ENCODE measurements at regions not wholly inside any gene's neighbourhood (a gene's known extent, or its start where the extent isn't known, plus 50 kb on each side); places are given as distances from the start of the nearest gene placed in this dataset.

DNA sequence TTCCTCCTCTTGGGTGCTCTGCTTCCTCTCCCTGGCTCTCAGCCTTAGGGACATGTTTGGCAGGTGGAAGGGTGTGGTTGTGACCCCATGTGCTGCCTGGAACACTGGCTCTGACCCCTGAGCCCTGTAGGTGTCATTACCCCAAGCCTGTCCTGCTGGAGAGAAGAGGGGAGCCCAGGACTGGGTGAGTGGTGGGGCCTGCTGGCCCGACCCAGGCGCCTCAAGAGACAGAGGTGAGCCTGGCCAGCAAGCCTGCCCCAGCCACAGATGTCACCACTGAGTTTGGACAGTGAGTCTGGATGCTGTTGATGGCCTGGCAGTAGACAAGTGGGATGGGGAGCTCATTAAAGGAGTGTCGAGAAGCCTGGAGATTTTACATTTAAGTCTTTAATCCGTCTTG is 1112.2 kb downstream of the BRD1 start:
- Histone ChIP-seq H3K4me3 (no peak overlapping the region), H3K27me3 (no peaks in the 10 kb centered on the region), H3K27ac (no peak overlapping the region), H3K9me3 (peaks cover 0 to 15% (median 0%) of the 10 kb centered on the region in 4 donors), H3K4me1 (peaks cover 0 to 46% (median 8%) of the 10 kb centered on the region in 4 donors), H3K36me3 (peaks cover 0 to 8% (median 0%) of the 10 kb centered on the region in 3 donors)
- 95 to 97% methylated on average over 4 of the region's 4 CpGs for WGBS, 2 donors
- DNase-seq (ENCODE audit: low spot score in 2 of 2): no peak
- no peak for TF ChIP-seq POLR2A (IDR thresholded peaks at IDR 0.05)
- no peak for TF ChIP-seq EP300 (IDR thresholded peaks at IDR 0.05)
- TF ChIP-seq, protein P1, sequence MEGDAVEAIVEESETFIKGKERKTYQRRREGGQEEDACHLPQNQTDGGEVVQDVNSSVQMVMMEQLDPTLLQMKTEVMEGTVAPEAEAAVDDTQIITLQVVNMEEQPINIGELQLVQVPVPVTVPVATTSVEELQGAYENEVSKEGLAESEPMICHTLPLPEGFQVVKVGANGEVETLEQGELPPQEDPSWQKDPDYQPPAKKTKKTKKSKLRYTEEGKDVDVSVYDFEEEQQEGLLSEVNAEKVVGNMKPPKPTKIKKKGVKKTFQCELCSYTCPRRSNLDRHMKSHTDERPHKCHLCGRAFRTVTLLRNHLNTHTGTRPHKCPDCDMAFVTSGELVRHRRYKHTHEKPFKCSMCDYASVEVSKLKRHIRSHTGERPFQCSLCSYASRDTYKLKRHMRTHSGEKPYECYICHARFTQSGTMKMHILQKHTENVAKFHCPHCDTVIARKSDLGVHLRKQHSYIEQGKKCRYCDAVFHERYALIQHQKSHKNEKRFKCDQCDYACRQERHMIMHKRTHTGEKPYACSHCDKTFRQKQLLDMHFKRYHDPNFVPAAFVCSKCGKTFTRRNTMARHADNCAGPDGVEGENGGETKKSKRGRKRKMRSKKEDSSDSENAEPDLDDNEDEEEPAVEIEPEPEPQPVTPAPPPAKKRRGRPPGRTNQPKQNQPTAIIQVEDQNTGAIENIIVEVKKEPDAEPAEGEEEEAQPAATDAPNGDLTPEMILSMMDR (IDR thresholded peaks at IDR 0.05): no peak

DNA sequence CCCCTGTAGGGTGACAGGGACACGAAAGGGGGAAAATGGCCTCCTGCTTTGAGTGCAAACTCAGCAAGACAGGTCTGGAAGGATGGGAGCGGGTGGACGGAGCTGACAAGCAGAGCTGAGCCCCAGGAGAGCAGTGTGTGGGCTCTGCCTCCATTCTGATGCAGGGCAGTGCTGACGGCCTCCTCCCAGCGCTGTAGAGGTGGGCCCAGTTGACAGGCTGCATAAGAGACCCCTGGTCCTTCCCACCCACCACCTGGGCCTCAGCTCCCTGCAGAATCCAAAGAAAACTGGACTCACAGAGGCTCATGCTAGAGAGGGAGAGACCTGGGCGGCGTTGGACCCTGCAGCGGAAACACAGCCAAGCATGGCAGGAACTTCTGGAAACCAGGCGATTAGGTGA is 1113.4 kb downstream of the BRD1 start:
- Histone ChIP-seq H3K4me1 (peaks cover 0 to 37% (median 8%) of the 10 kb centered on the region in 4 donors), H3K36me3 (peaks cover 0 to 15% (median 0%) of the 10 kb centered on the region in 3 donors), H3K9me3 (peaks cover 0 to 15% (median 0%) of the 10 kb centered on the region in 4 donors), H3K4me3 (no peak overlapping the region), H3K27me3 (no peaks in the 10 kb centered on the region), H3K27ac (peak overlapping the region in 2 of 4 donors; percentile 0 to 13)
- 86 to 90% methylated on average over 9 of the region's 9 CpGs for WGBS, 2 donors
- DNase-seq (ENCODE audit: low spot score in 2 of 2): no peak
- TF ChIP-seq POLR2A (IDR thresholded peaks at IDR 0.05): no peak

DNA sequence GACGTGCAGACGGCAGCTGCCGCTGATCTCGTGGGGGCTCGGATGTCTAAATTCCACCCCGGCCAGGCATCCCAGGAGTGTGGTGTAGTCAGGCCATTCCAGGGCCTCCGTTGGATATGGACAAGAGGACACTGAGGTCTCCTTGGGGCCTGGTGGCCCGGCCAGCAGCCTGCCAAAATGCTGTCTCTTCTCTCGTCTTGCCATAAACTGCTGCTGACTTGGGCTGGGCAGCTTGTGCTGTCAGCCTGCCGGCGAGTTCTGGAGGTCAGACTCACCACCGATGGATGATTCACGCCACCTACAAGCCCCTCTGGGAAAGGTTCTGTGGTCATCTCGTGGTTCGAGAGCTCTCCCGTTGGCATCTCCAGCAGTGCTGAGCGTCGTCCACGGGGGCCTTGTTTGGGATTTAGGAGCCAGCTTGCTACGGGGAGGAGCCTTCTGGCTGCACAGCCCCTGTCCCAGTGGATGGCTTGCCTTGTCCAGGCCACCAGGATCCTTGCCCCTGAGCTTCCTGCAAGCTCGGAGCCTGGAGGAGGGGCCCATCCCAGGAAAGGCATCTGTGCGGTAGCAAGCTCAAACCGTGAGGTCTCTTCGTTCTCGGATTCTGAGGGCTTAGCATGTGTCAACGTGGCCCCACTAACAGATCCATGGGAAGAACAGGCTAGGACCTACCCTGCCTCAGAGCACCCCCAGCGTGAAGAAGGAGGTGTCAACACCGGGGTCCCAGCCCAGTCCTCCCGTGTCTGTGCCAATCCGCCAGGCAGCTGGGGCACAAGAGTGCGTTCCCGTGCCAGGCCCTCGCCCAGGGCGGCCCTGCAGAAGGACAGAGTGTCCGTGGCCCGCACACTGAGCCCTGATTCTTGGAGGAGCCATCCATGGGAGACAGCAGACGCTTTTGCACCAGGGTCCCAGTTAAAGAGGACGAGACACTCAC is 1114.1 kb downstream of the BRD1 start:
- DNase-seq (ENCODE audit: low spot score in 2 of 2): no peak
- peaks cover 0 to 15% (median 0%) of the 10 kb centered on the region in 3 donors for H3K36me3 ChIP-seq
- no peak for TF ChIP-seq POLR2A (IDR thresholded peaks at IDR 0.05)
- no peak for TF ChIP-seq EP300 (IDR thresholded peaks at IDR 0.05)
- TF ChIP-seq, protein P1 (IDR thresholded peaks at IDR 0.05): no peak

DNA sequence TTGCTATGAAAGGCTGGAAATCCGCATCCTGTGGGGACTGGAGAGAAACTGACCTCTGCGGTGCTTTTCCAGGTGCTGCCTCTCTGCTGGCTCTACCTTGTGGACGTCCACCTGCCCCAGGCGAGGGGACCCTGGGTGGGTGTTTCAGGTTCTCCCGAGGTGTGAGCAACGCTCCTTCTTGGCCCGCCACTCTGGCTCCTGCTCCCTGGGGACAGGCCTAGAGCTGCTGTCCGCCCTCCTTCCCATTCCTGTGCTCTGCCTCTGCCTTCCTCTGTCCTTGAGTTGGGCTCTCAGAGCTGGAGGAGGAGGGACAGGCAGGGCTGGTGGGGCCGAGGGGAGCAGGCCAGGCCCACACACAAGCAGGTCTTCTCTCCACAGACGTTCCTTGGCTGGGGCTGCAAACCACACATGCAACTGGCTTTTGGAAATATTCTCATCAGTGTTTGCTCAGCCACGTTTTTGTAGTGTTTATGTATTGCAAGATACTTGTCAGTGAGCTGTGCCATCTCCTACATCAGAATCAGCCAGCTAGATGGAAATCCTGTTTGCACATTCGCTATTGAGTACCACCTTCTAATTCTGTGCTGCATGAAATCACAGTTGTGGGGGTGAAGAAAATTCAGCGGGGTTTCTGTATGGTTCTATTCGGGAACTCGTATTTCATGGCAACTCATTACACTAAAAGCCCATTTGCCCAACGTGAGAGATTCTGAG is 1115.0 kb downstream of the BRD1 start:
- TF ChIP-seq, protein P1 (IDR thresholded peaks at IDR 0.05): no peak
- TF ChIP-seq EP300 (IDR thresholded peaks at IDR 0.05) (no peak), POLR2A (IDR thresholded peaks at IDR 0.05) (no peak)
- whole genome bisulfite sequencing, 2 donors: 66 to 69% methylated on average over 16 of the region's 16 CpGs

More for the DNA sequence above, 1114.1 kb downstream of the BRD1 start:
- H3K4me1 ChIP-seq: peaks cover 0 to 30% (median 8%) of the 10 kb centered on the region in 4 donors
- peaks cover 0 to 15% (median 0%) of the 10 kb centered on the region in 4 donors for H3K9me3 ChIP-seq
- no peaks in the 10 kb centered on the region for H3K27me3 ChIP-seq
- 64 to 74% methylated on average over 33 to 38 of the region's 38 CpGs for WGBS, 2 donors
- peak overlapping the region in 2 of 4 donors; percentile 0 to 13 for H3K27ac ChIP-seq
- H3K4me3 ChIP-seq: no peak overlapping the region

DNA sequence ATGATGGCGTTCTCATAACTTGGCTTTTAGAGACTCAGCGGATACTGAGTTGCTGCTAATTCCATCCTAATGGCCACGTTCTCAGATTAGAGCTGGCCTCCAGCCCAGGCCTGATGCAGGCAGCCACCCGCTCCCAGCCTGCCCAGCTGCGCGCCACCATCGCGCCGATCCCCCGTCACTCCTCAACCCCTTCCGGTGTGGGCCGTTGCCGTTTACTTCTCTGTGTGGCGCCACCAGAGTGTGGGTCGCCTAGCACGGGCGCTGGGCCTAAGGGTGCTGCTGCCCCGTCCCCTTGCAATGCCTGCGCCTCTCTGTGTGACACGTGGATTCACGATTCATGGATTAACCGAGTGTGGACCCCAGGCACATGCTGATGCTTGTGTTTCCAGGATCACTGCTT is 1116.0 kb downstream of the BRD1 start:
- Histone ChIP-seq H3K27me3 (no peaks in the 10 kb centered on the region), H3K27ac (no peak overlapping the region), H3K9me3 (peaks cover 0 to 15% (median 0%) of the 10 kb centered on the region in 4 donors), H3K4me1 (peaks cover 0 to 28% (median under 1%) of the 10 kb centered on the region in 4 donors), H3K4me3 (no peak overlapping the region), H3K36me3 (peaks cover 0 to 23% (median 0%) of the 10 kb centered on the region in 3 donors)
- no peak for DNase-seq (ENCODE audit: low spot score in 2 of 2)
- 90 to 95% methylated on average over 21 to 22 of the region's 22 CpGs for WGBS, 2 donors
- TF ChIP-seq, protein P1 (IDR thresholded peaks at IDR 0.05): no peak
- TF ChIP-seq EP300 (IDR thresholded peaks at IDR 0.05) (no peak), POLR2A (IDR thresholded peaks at IDR 0.05) (no peak)

More for the DNA sequence above, 1115.0 kb downstream of the BRD1 start:
- Histone ChIP-seq H3K27me3 (no peaks in the 10 kb centered on the region), H3K27ac (peak overlapping the region in 2 of 4 donors; percentile 13 to 36), H3K9me3 (peaks cover 0 to 15% (median 0%) of the 10 kb centered on the region in 4 donors), H3K4me1 (peaks cover 0 to 29% (median 6%) of the 10 kb centered on the region in 4 donors), H3K4me3 (no peak overlapping the region), H3K36me3 (peaks cover 0 to 18% (median 0%) of the 10 kb centered on the region in 3 donors)
- DNase-seq (ENCODE audit: low spot score in 2 of 2): no peak

Data from tibial nerve (tissue), 4 donors.